ENCODE measurements at regions not wholly inside any gene's neighbourhood (a gene's known extent, or its start where the extent isn't known, plus 50 kb on each side); places are given as distances from the start of the nearest gene placed in this dataset.

- TF ChIP-seq POLR2AphosphoS5 (IDR thresholded peaks at IDR 0.05; ENCODE audit: low read depth, low read length) (no peak), SIN3A (IDR thresholded peaks at IDR 0.05; ENCODE audit: borderline replicate concordance, insufficient read depth, low read length) (no peak), REST (IDR thresholded peaks at IDR 0.05; ENCODE audit: insufficient read depth in 1 of 2, low read depth in 2 of 2, low read length in 2 of 2) (no peak), TAF1 (IDR thresholded peaks at IDR 0.05; ENCODE audit: borderline replicate concordance, insufficient read depth, low read length) (no peak)
Measured at GRCh38 chr3:59463253-59463652, 413.4 kb upstream of the CFAP20DC start.
